Epithelial cell of proximal tubule (primary cell): ENCODE measurements at regions not wholly inside any gene's neighbourhood (a gene's known extent, or its start where the extent isn't known, plus 50 kb on each side); places are given as distances from the start of the nearest gene placed in this dataset.

ENCODE experiments used
- DNase-seq: peaks from one replicate; pipeline ENCODE4 v3.0.0-alpha.2; 2011; ENCODE audit warnings: low read depth
- H3K4me3 ChIP-seq: 2 replicates; pipeline ENCODE4 v1.5.1; 2011; ENCODE audit warnings: low read depth, mild to moderate bottlenecking, low read length
- CTCF ChIP-seq: conservative IDR thresholded peaks from 2 replicates; pipeline ENCODE4 v1.5.1; 2012; ENCODE audit warnings: low read depth, mild to moderate bottlenecking, low read length

GRCh38 chr5:57600321-57600720 lies 117.7 kb upstream of the ACTBL2 start:
- no peak for TF ChIP-seq CTCF
- H3K4me3 ChIP-seq = no peak overlapping the region
- no peak for DNase-seq

GRCh38 chr5:57598756-57599155 lies 116.1 kb upstream of the ACTBL2 start:
- no peak overlapping the region for H3K4me3 ChIP-seq
- peak; percentile 31 for DNase-seq
- TF ChIP-seq CTCF = no peak

GRCh38 chr5:57598097-57598496 lies 115.5 kb upstream of the ACTBL2 start:
- H3K4me3 ChIP-seq = no peak overlapping the region
- no peak for DNase-seq
- no peak for TF ChIP-seq CTCF

- H3K4me3 ChIP-seq = no peak overlapping the region
- no peak for DNase-seq
- no peak for TF ChIP-seq CTCF
Observed at GRCh38 chr5:57595523-57595991, 112.9 kb upstream of the ACTBL2 start.

- no peak for DNase-seq
- no peak for TF ChIP-seq CTCF
- H3K4me3 ChIP-seq = no peak overlapping the region
Observed at GRCh38 chr5:57594436-57594835, 111.8 kb upstream of the ACTBL2 start.

- DNase-seq = no peak
- no peak for TF ChIP-seq CTCF
- no peak overlapping the region for H3K4me3 ChIP-seq
Observed at GRCh38 chr5:57592236-57592635, 109.6 kb upstream of the ACTBL2 start.

GRCh38 chr5:57586649-57587048 lies 104.0 kb upstream of the ACTBL2 start:
- H3K4me3 ChIP-seq = no peak overlapping the region
- no peak for DNase-seq
- TF ChIP-seq CTCF = no peak
